K562 (cell line): ENCODE measurements at regions not wholly inside any gene's neighbourhood (a gene's known extent, or its start where the extent isn't known, plus 50 kb on each side); places are given as distances from the start of the nearest gene placed in this dataset.

Experiments
- ATAC-seq: fragments of 200-7000 bp; cut with Tn5 transposase; 3 replicates; pipeline ENCODE4 v1.9.1; 2020; ENCODE audit warnings: moderate library complexity
- BruUV-seq: library from RNA; stranded (reverse); fragments of 400-500 nt; replicated peaks from 2 replicates; lab custom pipeline; 2021; lab: Mats Ljungman, UMichigan
- CTCF ChIA-PET: fragments of 300-600 bp; formaldehyde crosslinking; extraction: SDS; loops from one replicate; lab custom pipeline; 2021; ENCODE audit warnings: low intra/inter-chr PET ratio; lab: Yijun Ruan, JAX
- POLR2A ChIA-PET: fragments of 300-600, 350-650 bp; sonication (Branson Sonifier 250); formaldehyde crosslinking; extraction: SDS; loops from one replicate; lab custom pipeline; 2021; ENCODE audit warnings: antibody characterized with exemption, inconsistent platforms; lab: Yijun Ruan, JAX
- DNase-seq, 4 experiments: peaks; one replicate each; pipeline versions ENCODE4 v3.0.0 to v3.0.0-alpha.2; 2011 to 2018; ENCODE audit warnings: low spot score in 3 of 4, mixed read lengths in 3 of 4; ENCODE audit errors: extremely low read depth in 1 of 4
- FAIRE-seq: peaks from 2 replicates; lab custom pipeline; 2011; peaks lifted over from hg19 to GRCh38; lab: Jason Lieb, UNC
- H2AFZ ChIP-seq: 2 replicates; pipeline ENCODE4 v1.6.0; 2011; ENCODE audit warnings: low read depth, low read length, control low read depth, inconsistent platforms
- H3K27ac ChIP-seq: fragments of 200-600 bp; 3 replicates; pipeline ENCODE4 v1.8.0; 2011; ENCODE audit warnings: low read depth, mild to moderate bottlenecking, control low read depth, inconsistent platforms, low read length, moderate library complexity, mixed read lengths; ENCODE audit errors: extremely low read depth
- H3K27me3 ChIP-seq, 2 experiments: fragments of 300-600 bp in 1 of 2; 2 replicates in 1 of 2; 3 replicates in 1 of 2; pipeline versions ENCODE4 v1.6.0 to v1.8.0; 2011; ENCODE audit warnings: inconsistent platforms in 2 of 2, low read length in 2 of 2, mild to moderate bottlenecking in 1 of 2, mixed read lengths in 1 of 2, moderate library complexity in 1 of 2; ENCODE audit not compliant: control insufficient read depth in 2 of 2, insufficient read depth in 2 of 2
- H3K36me3 ChIP-seq: fragments of 300-600 bp; 3 replicates; pipeline ENCODE4 v1.8.0; 2011; ENCODE audit warnings: mild to moderate bottlenecking, low read length, inconsistent platforms; ENCODE audit not compliant: control insufficient read depth, insufficient read depth
- H3K4me1 ChIP-seq, 2 experiments: fragments of 200-600 bp in 1 of 2; replicated peaks in 1 of 2; 2 replicates in 1 of 2; 3 replicates in 1 of 2; pipeline versions ENCODE4 v1.5.1 to v1.8.0; 2011; ENCODE audit warnings: inconsistent platforms in 2 of 2, low read length in 2 of 2, mild to moderate bottlenecking in 1 of 2, mixed read lengths in 1 of 2, moderate library complexity in 1 of 2; ENCODE audit not compliant: control insufficient read depth in 2 of 2, insufficient read depth in 2 of 2
- H3K4me2 ChIP-seq: 2 replicates; pipeline ENCODE4 v1.6.1; 2011; ENCODE audit warnings: low read length, control low read depth, inconsistent platforms, mixed read lengths; ENCODE audit not compliant: insufficient read depth
- H3K4me3 ChIP-seq: fragments of 200-600 bp; sonication (generic), shearing (Covaris generic); 2 replicates; pipeline ENCODE4 v1.5.1; 2016; ENCODE audit warnings: control low read depth, inconsistent platforms
- H3K79me2 ChIP-seq: fragments of 200-600 bp; 3 replicates; pipeline ENCODE4 v1.8.0; 2011; ENCODE audit warnings: low read length, inconsistent platforms; ENCODE audit not compliant: control insufficient read depth, insufficient read depth
- H3K9ac ChIP-seq, 2 experiments: 2 replicates each; pipeline versions ENCODE4 v1.6.0 to v1.6.1; 2011; ENCODE audit warnings: low read depth in 2 of 2, low read length in 2 of 2, control low read depth in 1 of 2, inconsistent platforms in 1 of 2, mild to moderate bottlenecking in 1 of 2, mixed read lengths in 1 of 2; ENCODE audit not compliant: insufficient read depth in 1 of 2
- H3K9me1 ChIP-seq: one replicate; pipeline ENCODE4 v1.6.0; 2011; ENCODE audit warnings: inconsistent platforms, mild to moderate bottlenecking, low read length, moderate library complexity; ENCODE audit not compliant: control insufficient read depth, insufficient read depth
- H3K9me3 ChIP-seq: replicated peaks from 2 replicates; pipeline ENCODE4 v1.5.1; 2011; ENCODE audit warnings: low read depth, low read length, inconsistent platforms; ENCODE audit not compliant: control insufficient read depth, insufficient read depth
- H4K20me1 ChIP-seq: replicated peaks from 2 replicates; pipeline ENCODE4 v1.6.1; 2011; ENCODE audit warnings: low read length, inconsistent platforms, mixed read lengths; ENCODE audit not compliant: control insufficient read depth, insufficient read depth
- CHD2 ChIP-seq: IDR thresholded peaks from 2 replicates; pipeline ENCODE4 v1.6.1; 2011; ENCODE audit warnings: low read depth, low read length
- GTF3C2 ChIP-seq: IDR thresholded peaks from 3 replicates; pipeline ENCODE4 v1.6.1; 2011; ENCODE audit warnings: borderline replicate concordance, mild to moderate bottlenecking, moderate library complexity; ENCODE audit not compliant: insufficient read length; ENCODE audit errors: extremely low read depth
- KLF6 ChIP-seq: fragments of 250-450 bp; sonication (Bioruptor Pico); IDR thresholded peaks from 2 replicates; pipeline ENCODE4 v1.4.0; 2020; ENCODE audit warnings: mild to moderate bottlenecking, moderate library complexity, borderline replicate concordance
- TAL1 ChIP-seq: fragments of 450-650 bp; IDR thresholded peaks from 2 replicates; pipeline ENCODE4 v1.6.1; 2016; ENCODE audit warnings: mild to moderate bottlenecking
- WGBS: fragments of 100-300 bp; shearing (Covaris generic); methylation state at CpG from one replicate; pipeline ENCODE4 v1.1.6; 2016; ENCODE audit warnings: low coverage, mixed read lengths; ENCODE audit not compliant: insufficient coverage; ENCODE audit errors: missing lambda C conversion rate; 5-methylcytosine and 5-hydroxymethylcytosine counted together
- in situ Hi-C: fragments of 300-500 bp; cut with MboI; formaldehyde crosslinking; loops from 4 replicates; pipeline ENCODE4 v1.15.0; 2018; ENCODE audit warnings: inconsistent platforms, mixed read lengths
- intact Hi-C: fragments of 100-400 bp; cut with micrococcal nuclease; formaldehyde crosslinking; loops from 2 replicates; pipeline ENCODE4 v1.14.2; 2022

GRCh38 chr13:70405266-70405665, 297.0 kb upstream of the KLHL1 start:
- no peaks in the 10 kb centered on the region for H3K36me3 ChIP-seq
- no peaks in the 10 kb centered on the region for H3K27me3 ChIP-seq
- no peaks in the 10 kb centered on the region for H4K20me1 ChIP-seq
- no peak for DNase-seq
- TF ChIP-seq KLF6 (CRISPR knock-in tag), result no peak
- TF ChIP-seq TAL1, result no peak
- TF ChIP-seq, all 486 proteins: peak for 0
- Histone ChIP-seq H3K27ac (no peak overlapping the region), H3K4me2 (no peak overlapping the region), H3K9ac (no peak overlapping the region), H3K4me3 (no peak overlapping the region), H3K79me2 (no peaks in the 10 kb centered on the region), H2AFZ (no peak overlapping the region), H3K9me1 (no peaks in the 10 kb centered on the region), H3K9me3 (no peaks in the 10 kb centered on the region), H3K4me1 (no peaks in the 10 kb centered on the region)
- in situ Hi-C loops, result no loop called here
- no peak for FAIRE-seq
- BruUV-seq, result no TSS peak
- CTCF ChIA-PET, result no interaction called here
- intact Hi-C loops, result no loop called here
- 0% methylated on average over 4 of the region's 4 CpGs for WGBS
- POLR2A ChIA-PET, result no interaction called here
- no peak for ATAC-seq

GRCh38 chr13:70394031-70394548, 285.8 kb upstream of the KLHL1 start:
- no peaks in the 10 kb centered on the region for H3K79me2 ChIP-seq
- no TSS peak for BruUV-seq
- no peak overlapping the region for H3K27ac ChIP-seq
- H3K4me3 ChIP-seq, result no peak overlapping the region
- no peaks in the 10 kb centered on the region for H3K27me3 ChIP-seq
- no peaks in the 10 kb centered on the region for H3K9me1 ChIP-seq
- DNase-seq (no peak), ATAC-seq (no peak), FAIRE-seq (no peak)
- CTCF ChIA-PET, result no interaction called here
- no peak for TF ChIP-seq GTF3C2
- no peak for TF ChIP-seq CHD2
- TF ChIP-seq, all 486 proteins: peak for 0
- H2AFZ ChIP-seq, result no peak overlapping the region
- no peaks in the 10 kb centered on the region for H3K9me3 ChIP-seq
- no peaks in the 10 kb centered on the region for H4K20me1 ChIP-seq
- in situ Hi-C loops, result no loop called here
- H3K4me1 ChIP-seq, result no peaks in the 10 kb centered on the region
- no peak overlapping the region for H3K9ac ChIP-seq
- H3K36me3 ChIP-seq, result no peaks in the 10 kb centered on the region
- intact Hi-C loops, result no loop called here
- no peak overlapping the region for H3K4me2 ChIP-seq
- POLR2A ChIA-PET, result no interaction called here
